Kidney tubule cell (primary cell): ENCODE measurements at regions not wholly inside any gene's neighbourhood (a gene's known extent, or its start where the extent isn't known, plus 50 kb on each side); places are given as distances from the start of the nearest gene placed in this dataset.
"Not testable (repeated sequence)": the region's sequence is repeated elsewhere in the genome, so short reads cannot be mapped to it uniquely, and the experiment has no call there.

Source experiments
- DNase-seq: peaks from one replicate; pipeline ENCODE4 v3.0.0-alpha.2; 2018; ENCODE audit warnings: low spot score

DNA sequence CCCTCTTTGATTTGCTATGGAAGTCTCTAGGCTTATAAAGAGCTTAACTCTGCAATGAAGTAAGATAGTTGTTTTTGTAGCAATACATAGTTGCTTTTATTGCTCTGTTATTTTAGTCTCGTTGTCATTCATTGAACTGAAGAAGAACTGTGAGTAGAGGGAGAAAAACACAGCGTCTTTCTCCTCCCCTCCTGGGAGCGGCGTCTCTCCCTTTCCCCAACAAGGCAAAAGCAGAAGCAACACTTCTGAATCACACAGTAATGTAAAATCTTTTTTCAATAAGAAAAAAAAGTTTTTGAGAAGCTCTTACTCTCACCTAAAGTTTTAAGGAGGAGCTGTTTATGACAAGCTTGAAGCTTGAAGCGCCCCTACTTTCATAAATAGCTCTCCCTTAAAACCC is 119.3 kb upstream of the SLC7A14 start:
- DNase-seq, result no peak

DNA sequence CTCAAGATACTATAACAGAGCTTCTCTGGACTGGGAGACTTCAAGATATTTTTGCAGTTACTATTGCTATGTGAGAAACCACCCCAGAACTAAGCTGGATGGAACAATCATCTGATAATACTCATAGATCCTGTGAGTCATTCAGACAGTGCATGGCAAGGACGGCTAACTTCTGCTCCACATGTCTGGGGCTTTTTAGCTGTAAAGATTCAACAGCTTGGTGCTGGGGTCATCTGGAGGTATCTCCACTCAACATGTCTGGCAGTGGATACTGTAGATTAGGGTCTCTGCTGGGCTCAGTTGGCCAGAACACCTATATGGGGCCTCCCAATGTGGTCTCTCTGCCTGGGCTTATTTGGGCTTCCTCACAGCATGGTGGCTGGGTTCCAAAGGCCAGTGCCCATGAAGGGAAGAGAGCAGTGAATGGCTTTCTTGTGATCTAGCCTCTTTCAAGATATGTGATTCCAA is 117.3 kb upstream of the SLC7A14 start:
- DNase-seq, result peak; percentile 50

DNA sequence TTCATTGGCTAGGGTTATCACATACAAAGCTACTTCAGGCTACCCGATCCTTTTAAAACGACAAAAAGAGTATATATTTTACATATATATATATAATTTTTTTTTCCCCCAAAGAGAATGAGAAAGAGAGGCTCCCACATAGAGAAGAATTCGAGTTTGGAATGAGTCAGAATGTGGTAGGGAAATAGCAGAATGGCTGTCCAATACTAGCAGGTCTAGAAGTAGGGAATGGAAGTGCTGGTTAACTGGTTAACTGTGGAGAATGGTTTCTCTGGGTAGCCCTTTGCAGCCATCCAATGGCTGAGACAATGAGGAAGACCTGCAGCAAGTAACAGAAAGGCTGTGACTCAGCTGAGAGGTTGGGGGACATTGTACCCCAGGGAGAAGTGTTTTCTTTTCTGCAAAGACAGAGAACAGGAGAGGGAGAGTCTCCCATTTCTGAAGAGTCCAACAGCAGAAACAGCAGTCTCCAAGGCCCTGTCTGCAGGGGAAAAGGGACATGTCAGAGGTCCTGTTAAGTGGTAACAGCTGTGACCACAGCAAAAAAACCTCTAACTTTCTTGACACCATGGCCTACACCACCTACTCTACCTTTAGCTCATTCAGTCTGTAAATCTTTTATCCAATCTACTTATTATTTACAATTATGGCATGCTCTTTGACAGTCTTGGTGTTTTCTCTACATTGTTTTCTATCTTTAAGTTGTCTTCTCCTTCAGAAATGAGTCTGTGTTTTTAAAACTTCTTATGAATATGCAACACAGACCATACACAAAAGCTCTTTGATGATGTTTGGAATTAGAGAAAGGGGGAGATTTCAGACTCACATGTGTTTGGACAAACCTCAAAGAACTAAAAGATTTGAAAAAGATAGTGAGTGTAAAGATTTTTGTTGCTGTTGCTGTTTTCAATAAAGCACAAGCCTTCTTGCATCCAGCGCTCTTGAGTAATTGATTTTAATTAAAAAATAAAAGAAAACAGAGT is 116.1 kb upstream of the SLC7A14 start:
- DNase-seq, result no peak

DNA sequence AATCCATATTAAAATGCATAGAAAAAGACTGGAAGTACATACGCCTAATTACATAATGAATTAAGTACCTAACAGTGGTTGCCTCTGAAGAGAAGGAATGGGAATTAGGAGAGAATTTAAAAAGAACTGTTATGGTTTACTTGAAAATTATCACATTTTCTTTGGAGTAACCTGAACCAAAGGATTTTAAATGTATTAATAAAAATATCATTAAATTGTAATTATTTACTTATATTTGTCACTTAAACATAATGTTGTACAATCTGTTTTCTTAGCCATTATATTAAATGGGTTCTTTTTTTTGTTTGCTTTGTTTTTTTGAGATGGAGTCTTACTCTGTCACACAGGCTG is 114.2 kb upstream of the SLC7A14 start:
- DNase-seq, result no peak

DNA sequence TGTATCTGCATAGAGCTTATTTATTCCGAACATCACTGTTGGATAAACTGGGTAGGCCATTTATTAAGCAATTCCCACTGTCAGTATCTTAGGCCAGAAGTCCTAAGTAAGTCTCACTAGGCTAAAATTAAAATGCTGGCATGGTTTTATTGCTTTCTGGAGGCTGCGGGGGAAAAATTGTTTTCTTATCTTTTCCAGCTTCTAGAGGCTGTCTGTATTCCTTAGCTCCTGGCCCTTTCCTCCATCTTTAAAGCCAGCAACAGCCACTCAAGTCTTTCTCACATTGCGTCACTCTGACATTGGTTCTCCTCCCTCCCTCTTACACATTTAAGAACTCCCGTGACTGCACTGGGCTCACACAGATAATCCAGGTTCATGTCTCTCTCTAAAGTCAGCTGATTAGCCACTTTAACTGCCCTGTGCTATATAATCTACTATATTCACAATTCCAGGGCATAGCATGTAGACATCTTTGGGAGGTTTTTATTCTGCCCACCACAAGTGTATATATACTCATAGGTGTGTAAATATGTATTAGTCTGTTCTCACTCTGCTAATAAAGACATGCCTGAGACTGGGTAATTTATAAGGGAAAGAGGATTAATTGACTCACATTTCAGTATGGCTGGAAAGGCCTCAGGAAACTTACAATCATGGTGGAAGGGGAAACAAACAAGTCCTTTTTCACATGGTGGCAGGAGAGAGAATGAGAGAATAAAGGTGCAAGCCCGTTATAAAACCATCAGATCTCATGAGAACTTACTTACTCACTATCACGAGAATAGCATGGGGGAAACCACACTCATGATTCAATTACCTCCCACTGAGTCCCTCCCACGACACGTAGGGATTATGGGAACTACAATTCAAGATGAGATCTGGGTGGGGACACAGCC is 113.5 kb upstream of the SLC7A14 start:
- no peak for DNase-seq

DNA sequence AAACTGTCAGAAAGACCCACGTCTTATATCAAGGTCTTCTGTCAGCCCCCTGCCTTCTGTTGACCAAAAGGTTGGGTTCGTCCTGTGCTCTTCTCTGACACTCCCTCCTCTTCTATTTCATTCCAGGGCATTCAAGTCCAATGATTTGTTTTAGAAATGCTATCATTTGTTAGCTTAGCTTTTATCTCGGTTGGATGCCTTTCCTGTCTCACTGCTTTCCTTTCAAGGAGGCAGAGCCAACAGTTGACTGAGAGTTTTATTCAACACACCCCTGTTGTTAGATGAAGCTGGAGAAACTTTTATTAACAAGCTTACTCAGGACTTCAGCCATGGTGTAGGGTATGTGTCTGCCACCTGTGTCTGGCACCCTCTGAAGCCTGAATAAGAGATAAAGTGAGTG is 112.0 kb upstream of the SLC7A14 start:
- no peak for DNase-seq

DNA sequence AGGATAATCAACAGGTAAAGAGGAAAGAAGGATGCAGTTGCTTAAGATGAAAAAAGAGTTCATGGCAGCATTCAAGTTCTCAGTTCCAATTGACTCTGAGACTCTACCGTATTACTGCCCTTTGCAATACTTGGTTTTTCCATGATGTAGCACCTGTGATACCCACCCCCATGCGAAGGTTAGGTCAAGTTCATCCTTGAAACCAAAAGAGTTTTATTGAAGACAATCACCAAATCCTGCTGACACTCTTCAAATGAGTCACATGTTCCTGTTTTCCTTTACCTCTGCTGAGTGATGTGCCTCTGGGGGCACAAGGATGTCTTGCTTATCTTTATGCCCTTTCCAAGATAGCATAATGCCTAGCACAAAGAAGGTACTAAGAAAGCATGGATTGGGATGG is 111.3 kb upstream of the SLC7A14 start:
- DNase-seq, result no peak

DNA sequence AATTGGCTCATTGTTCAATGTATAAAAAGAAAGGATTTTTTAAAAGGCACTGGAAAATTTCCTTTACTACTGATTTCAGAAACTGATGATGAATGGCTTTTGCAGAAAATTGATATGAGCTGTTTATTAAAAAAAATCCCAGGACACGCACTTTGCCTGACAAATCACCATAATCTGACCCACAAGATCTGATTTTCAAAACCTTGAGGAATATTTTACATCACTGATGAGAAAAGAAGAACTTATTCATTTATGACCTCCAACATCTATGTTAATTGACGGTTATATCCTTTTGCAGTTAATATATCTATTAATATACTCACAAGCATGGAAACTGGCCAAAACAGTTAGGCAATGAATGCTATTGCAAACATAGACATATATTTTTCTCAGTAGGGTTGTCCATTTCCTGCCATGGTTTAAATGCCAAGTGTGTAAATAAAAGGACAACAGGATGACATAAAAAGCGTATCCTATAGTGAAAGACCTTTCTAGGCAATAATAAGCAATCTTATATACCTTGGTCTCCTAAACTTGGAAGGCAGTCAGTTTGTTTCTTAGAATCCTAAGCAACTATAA is 109.7 kb upstream of the SLC7A14 start:
- no peak for DNase-seq

DNA sequence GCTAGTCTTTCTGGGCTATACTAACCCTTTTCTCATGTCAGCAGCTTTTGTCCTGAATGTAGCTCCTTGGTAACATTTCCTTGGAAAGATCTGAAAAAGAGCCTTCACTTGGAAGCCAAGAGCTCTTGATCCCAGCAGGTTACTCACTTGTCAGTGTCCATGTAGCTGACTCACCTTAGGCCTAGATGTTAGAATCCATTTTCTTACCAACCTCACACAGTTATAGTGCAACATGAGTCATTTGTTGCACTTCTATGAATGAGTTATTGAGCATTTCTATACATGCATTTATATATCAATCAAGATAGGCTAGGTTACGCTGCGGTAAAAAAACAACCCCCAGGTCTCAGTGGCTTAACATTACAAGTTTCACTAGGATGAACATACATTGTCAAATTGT is 106.8 kb upstream of the SLC7A14 start:
- peak; percentile 65 for DNase-seq

DNA sequence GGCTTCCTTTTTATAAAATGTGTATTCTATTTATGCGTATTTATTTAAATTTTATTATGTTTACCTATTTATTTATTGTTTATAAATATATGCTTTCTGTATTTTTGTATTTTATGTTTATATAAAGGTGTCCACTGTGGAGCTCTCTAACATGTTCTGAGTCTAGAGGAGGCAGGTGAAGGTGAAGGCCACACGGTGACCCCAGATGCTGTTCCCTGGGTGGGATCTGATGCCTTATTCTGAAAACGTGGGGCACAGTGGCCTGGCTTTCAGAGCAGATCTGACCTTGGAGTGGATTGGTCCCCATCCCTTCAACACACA is 104.7 kb upstream of the SLC7A14 start:
- no peak for DNase-seq

DNA sequence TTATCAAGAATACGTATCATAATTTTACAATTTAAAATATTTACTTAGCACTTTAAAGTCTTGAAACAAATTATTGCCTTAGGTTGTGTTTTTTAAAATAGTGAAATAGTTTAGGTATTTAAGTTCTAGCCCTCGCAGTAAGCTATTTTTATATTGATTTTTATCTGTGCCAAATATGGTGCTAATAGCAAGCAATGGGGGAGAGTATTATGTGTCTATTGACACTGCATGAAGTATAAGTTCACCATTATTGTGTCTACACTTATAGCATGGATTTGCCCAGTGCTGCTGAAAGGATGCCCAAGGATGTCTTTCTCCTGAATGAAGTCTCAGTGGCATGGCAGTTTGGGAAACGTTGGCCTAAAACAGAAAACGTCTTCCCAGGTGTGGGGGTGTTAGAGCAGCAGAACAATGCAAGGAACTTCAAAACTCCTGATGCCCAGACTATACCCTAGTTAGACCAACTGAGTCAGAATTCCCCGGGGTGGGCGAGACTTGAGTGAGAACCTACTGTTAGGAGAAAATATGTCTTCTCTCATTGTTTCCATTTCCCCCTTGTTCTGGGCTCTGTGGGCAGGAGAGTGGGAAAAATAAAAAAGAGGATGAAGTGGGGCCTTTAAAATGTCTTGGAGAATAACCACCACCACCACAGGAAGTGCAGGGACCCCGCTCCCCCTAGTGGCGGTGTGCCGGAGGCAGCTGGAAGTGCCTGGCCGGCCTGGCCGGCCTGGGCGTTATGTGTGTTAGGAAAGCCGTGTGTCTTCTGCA is 104.2 kb upstream of the SLC7A14 start:
- peak; percentile 53 for DNase-seq

DNA sequence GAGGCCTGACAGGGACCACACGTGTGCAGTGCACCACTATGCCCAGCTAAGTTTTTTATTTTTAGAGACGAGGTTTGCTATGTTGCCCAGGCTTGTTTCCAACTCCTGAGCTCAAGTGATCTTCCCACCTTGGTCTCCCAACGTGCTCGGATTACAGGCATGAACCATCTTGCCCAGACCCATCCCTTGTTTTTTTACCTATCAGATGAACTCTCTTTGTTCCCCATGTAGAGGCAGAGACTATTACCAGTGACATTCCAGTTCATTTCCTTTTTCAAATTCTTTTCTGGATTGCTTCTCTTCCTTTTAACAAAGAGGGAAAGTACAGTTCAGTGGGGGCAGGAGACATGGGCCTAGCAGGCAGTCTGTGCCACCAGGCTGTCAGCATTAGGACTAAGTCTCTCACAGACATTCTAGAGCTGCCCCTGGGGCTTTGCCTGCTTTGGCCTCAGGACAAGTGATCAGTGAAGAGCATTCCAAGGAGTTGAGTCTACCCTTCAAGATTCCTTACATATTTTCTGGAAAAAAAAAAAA is 103.5 kb upstream of the SLC7A14 start:
- DNase-seq, result peak; percentile 96

DNA sequence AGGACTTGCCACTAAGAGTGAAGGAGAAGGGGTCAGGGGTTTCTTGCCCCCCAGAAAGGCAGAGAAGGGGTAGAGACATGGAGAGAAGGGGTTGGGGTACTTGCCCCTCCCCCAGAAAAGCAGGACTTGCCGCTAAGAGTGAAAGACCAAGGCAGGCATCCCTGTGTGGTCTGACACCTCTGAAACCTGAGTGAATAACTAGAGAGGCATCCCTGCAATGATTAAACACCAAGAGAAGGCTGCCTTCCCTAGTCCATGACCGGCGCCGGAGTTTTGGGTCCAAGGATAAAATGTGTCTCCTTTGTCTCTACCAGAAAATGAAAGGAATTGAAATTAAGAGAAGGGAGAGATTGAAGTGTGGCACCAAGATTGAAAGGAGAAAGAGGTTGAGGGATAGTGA is 102.3 kb upstream of the SLC7A14 start:
- not testable (repeated sequence) for DNase-seq

DNA sequence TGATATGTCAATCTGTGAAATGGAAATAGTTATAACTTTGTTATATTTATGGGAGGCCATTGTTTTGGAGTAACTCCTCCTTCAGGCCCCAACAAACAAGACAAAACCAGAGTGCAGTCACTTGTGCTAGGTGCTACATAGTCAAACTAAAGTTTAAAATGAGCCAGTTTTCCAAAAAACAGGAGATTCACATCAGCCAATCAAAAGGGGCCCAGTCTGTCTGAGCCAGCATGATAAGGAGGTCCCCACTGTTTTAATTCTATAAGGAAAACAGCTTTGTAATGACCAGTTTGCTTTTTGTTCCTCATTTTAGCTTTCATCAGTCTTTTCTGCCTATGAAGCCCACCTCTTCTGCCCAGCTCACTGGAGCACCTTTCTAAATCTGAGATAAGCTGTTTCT is 94.7 kb upstream of the SLC7A14 start:
- no peak for DNase-seq

DNA sequence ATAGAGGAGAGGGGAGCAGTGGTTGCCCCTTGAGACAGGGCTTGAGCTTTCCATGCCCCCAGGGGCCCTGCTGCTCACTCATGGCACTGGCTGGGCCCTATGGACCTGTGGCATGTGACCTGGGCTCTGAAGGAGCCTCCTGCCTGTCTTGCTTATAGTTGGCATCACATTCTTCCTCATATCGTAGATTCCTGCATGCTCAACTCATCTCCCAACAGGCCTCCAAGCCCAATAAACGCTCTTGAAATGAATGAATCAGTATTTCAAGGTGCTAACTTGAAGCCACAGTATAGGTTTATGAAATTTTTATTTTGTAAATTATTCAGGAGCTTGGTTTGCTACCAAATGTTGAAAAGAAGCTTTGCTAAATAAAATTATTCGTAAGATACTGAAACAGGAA is 93.3 kb upstream of the SLC7A14 start:
- DNase-seq, result peak; percentile 28

DNA sequence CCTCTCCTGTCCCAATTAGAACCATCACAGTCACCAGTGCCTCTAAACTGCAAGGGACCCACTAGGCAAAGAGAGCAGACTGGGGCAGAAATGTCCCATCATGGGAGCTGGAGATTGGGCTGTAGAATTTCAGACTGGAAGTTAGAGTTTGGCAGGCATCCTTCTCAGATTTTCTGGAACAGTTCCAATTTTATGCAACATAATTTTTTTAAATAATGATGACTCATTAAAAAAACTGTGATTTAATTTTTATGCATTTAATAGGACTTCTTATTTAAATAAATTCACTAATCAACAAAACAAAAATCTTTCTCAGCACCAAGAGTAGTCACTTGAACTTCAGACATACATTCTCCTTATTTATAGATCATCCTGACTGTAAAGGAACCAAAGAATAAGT is 84.6 kb upstream of the SLC7A14 start:
- no peak for DNase-seq

DNA sequence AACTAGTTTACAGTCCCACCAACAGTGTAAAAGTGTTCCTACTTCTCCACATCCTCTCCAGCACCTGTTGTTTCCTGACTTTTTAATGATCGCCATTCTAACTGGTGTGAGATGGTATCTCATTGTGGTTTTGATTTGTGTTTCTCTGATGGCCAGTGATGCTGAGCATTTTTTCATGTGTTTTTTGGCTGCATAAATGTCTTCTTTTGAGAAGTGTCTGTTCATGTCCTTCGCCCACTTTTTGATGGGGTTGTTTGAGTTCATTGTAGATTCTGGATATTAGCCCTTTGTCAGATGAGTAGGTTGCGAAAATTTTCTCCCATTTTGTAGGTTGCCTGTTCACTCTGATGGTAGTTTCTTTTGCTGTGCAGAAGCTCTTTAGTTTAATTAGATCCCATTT is 77.1 kb upstream of the SLC7A14 start:
- DNase-seq, result not testable (repeated sequence)

DNA sequence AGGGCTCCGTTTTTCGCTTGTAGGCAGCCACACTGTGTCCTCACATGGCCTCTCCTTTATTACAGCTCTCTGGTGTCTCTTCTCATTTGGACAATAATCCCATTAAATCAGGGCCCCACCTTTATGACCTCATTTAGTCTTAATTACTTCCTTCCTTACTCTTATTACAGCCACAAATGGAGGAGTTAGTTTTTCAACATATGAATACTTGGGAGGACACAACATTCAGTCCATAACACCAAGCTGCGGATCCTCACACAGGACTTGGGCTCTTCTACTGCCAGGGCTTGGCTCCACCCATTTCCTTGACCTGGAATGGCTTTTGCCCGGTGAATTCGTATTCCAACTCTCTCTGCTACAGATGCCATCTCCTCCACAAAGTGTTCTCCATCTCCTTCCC is 74.3 kb upstream of the SLC7A14 start:
- no peak for DNase-seq

DNA sequence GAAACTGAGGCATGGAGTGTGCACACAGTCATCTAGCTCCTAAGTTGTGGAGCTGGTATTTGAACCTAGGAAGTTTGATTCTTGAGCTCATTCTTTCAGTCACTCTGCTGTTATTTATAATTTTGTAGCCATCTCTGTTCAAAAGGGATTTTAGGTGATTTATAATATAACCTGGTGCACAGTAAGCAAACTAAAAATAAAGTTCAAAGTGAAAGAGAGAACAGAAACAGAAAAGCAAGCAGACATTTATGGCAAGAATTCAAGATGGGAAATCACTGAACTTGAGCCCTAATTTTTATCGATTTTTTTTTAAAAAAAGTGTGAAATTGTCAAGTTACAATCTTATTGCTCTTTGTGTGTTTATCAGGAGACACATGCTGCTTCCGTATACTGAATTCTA is 71.4 kb upstream of the SLC7A14 start:
- DNase-seq, result no peak

DNA sequence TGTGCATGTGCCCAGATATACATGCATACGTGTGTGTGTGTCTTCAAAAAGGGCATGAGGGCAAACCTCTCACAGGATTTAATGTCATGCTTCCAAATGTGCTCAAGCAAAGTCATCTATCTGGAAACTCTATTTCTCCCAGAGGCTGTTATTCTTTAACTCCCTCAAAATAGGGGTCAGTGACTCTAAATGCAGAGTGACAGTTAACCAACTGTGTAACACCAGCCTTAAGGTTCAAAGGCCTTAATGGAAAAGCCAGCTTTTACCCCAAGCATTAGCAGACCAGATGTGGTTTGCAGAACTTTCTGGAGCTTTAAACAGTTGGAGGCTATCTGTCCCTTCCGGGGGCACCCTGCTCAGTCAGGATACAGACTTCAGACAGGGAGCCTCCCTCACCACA is 70.4 kb upstream of the SLC7A14 start:
- no peak for DNase-seq

DNA sequence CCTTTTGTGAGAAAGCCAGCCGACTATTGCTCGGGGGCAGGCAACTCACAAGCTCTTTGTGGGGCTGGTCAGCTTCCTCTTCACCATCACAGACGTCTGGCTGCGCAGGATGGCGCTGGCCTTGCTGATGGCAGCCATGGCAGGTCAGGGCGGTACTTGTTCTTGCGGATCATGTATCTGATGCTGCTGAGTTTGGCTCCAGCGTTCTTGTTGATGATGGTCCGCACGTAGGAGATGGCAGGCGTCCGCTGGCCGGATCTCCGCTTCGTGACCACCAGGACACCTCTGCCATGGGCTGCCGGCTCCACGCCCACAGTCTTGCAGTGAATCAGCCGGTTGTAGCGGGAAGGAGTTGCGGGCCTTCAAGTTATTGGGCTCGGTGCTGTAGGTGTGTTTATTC is 67.9 kb upstream of the SLC7A14 start:
- DNase-seq, result no peak
